Left lobe of liver (tissue), 2 donors: ENCODE measurements at regions not wholly inside any gene's neighbourhood (a gene's known extent, or its start where the extent isn't known, plus 50 kb on each side); places are given as distances from the start of the nearest gene placed in this dataset.

ENCODE experiments used
- ATAC-seq: fragments of 200-7000 bp; cut with Tn5 transposase; one replicate; pipeline ENCODE4 v1.9.1; 2020; ENCODE audit warnings: mild to moderate bottlenecking, moderate library complexity
- DNase-seq: peaks from one replicate; pipeline ENCODE4 v3.0.0-alpha.2; 2020; ENCODE audit warnings: low spot score
- donor health status: DM: no; HTN: no; CAD: no; lungs with moderate emphysema.
- donor health status: DM: no; HTN: yes; CAD: no.

GRCh38 chr4:23547096-23547495, 342.8 kb downstream of the PPARGC1A start:
- DNase-seq (no peak), ATAC-seq (no peak)

- DNase-seq (no peak), ATAC-seq (no peak)
Measured at GRCh38 chr4:23539969-23540569, 349.8 kb downstream of the PPARGC1A start.

GRCh38 chr4:23533859-23534258, 356.0 kb downstream of the PPARGC1A start:
- DNase-seq: no peak
- ATAC-seq: no peak

- ATAC-seq (no peak), DNase-seq (no peak)
Measured at GRCh38 chr4:23516716-23517115, 373.1 kb downstream of the PPARGC1A start.

- ATAC-seq (no peak), DNase-seq (no peak)
Measured at GRCh38 chr4:23504083-23504482, 385.8 kb downstream of the PPARGC1A start.

- ATAC-seq: no peak
- no peak for DNase-seq
Measured at GRCh38 chr4:23500894-23501449, 388.9 kb downstream of the PPARGC1A start.

- no peak for ATAC-seq
- DNase-seq: no peak
Measured at GRCh38 chr4:23485801-23486200, 404.0 kb downstream of the PPARGC1A start.

- no peak for ATAC-seq
- DNase-seq: no peak
Measured at GRCh38 chr4:23484689-23485088, 405.2 kb downstream of the PPARGC1A start.

GRCh38 chr4:23483320-23483960, 406.4 kb downstream of the PPARGC1A start:
- ATAC-seq: no peak
- no peak for DNase-seq

- DNase-seq (no peak), ATAC-seq (no peak)
Measured at GRCh38 chr4:23481566-23481965, 408.3 kb downstream of the PPARGC1A start.

GRCh38 chr4:23477905-23478304, 411.9 kb downstream of the PPARGC1A start:
- no peak for DNase-seq
- no peak for ATAC-seq

- DNase-seq: no peak
- ATAC-seq: no peak
Measured at GRCh38 chr4:23476515-23477090, 413.2 kb downstream of the PPARGC1A start.

- ATAC-seq: no peak
Measured at GRCh38 chr4:23463071-23463470, 426.8 kb downstream of the PPARGC1A start.

GRCh38 chr4:23458054-23458453, 431.8 kb downstream of the PPARGC1A start:
- DNase-seq (no peak), ATAC-seq (no peak)

More at GRCh38 chr4:23463071-23463470, 426.8 kb downstream of the PPARGC1A start:
- no peak for DNase-seq

GRCh38 chr4:23456864-23457263, 433.0 kb downstream of the PPARGC1A start:
- DNase-seq (no peak), ATAC-seq (no peak)

- ATAC-seq: peak; percentile 98
Measured at GRCh38 chr4:23455456-23456158, 434.2 kb downstream of the PPARGC1A start.

GRCh38 chr4:23441530-23442069, 448.2 kb downstream of the PPARGC1A start:
- ATAC-seq (no peak), DNase-seq (no peak)

More at GRCh38 chr4:23455456-23456158, 434.2 kb downstream of the PPARGC1A start:
- DNase-seq: no peak

GRCh38 chr4:23438764-23439163, 451.1 kb downstream of the PPARGC1A start:
- DNase-seq (no peak), ATAC-seq (no peak)

GRCh38 chr4:23429497-23429896, 460.4 kb downstream of the PPARGC1A start:
- DNase-seq (no peak), ATAC-seq (no peak)

GRCh38 chr4:23425570-23425969, 464.3 kb downstream of the PPARGC1A start:
- no peak for ATAC-seq
- no peak for DNase-seq

GRCh38 chr4:23423540-23423939, 466.3 kb downstream of the PPARGC1A start:
- ATAC-seq (no peak), DNase-seq (no peak)
